ENCODE measurements at regions not wholly inside any gene's neighbourhood (a gene's known extent, or its start where the extent isn't known, plus 50 kb on each side); places are given as distances from the start of the nearest gene placed in this dataset.
"Not testable (repeated sequence)": the region's sequence is repeated elsewhere in the genome, so short reads cannot be mapped to it uniquely, and the experiment has no call there.

- H3K4me3 Mint-ChIP-seq; H3K4me1 ChIP-seq (ENCODE audit: control insufficient read depth in 2 of 2, insufficient read depth in 2 of 2, low read length in 2 of 2); H3K27ac Mint-ChIP-seq; H3K27me3 Mint-ChIP-seq; H3K4me2 ChIP-seq (replicated peaks; ENCODE audit: low read depth, low read length, poor library complexity, severe bottlenecking); H3K9me3 Mint-ChIP-seq (ENCODE audit: insufficient read depth); H3K36me3 ChIP-seq (replicated peaks in 1 of 2; ENCODE audit: control extremely low read depth in 1 of 2, control insufficient read depth in 1 of 2, extremely low read depth in 1 of 2, insufficient read depth in 2 of 2, low read length in 1 of 2); H3K79me2 ChIP-seq (ENCODE audit: control insufficient read depth, insufficient read depth, low read length); H3K4me3 ChIP-seq (ENCODE audit: control extremely low read depth in 1 of 5, extremely low read depth in 1 of 5, insufficient read depth in 1 of 5, low read depth in 2 of 5, low read length in 4 of 5); H3K4me1 Mint-ChIP-seq; H3K27ac ChIP-seq (ENCODE audit: low read length in 2 of 2); H3K9ac ChIP-seq (ENCODE audit: low read length); H3K27me3 ChIP-seq (replicated peaks in 1 of 4; ENCODE audit: control extremely low read depth in 1 of 4, control insufficient read depth in 3 of 4, insufficient read depth in 4 of 4, low read length in 3 of 4); DNase-seq; intact Hi-C loops (cut with micrococcal nuclease); H2AFZ ChIP-seq (ENCODE audit: insufficient read depth, low read depth, low read length, poor library complexity, severe bottlenecking); POLR2A ChIA-PET; ATAC-seq (ENCODE audit: low read depth); H3K9me3 ChIP-seq (ENCODE audit: control extremely low read depth in 1 of 3, control insufficient read depth in 2 of 3, insufficient read depth in 1 of 3, low read length in 2 of 3); CTCF ChIA-PET; H4K20me1 ChIP-seq (ENCODE audit: control insufficient read depth, insufficient read depth, low read length, poor library complexity, severe bottlenecking): not testable (repeated sequence)
- WGBS (ENCODE audit: insufficient coverage) = 100% methylated on average over 1 of the region's 3 CpGs
Observed at GRCh38 chrX:132302687-132303086, 83.4 kb upstream of the RAP2C start.

- Mint-ChIP-seq H3K9me3 (ENCODE audit: insufficient read depth) (no peaks in the 10 kb centered on the region), H3K27ac (no peak overlapping the region), H3K4me3 (no peak overlapping the region), H3K27me3 (no peaks in the 10 kb centered on the region), H3K4me1 (no peaks in the 10 kb centered on the region)
- Histone ChIP-seq H3K27ac (ENCODE audit: low read length in 2 of 2) (no peak overlapping the region), H2AFZ (ENCODE audit: insufficient read depth, low read depth, low read length, poor library complexity, severe bottlenecking) (no peak overlapping the region), H3K36me3 (replicated peaks in 1 of 2; ENCODE audit: control extremely low read depth in 1 of 2, control insufficient read depth in 1 of 2, extremely low read depth in 1 of 2, insufficient read depth in 2 of 2, low read length in 1 of 2) (no peaks in the 10 kb centered on the region), H3K79me2 (ENCODE audit: control insufficient read depth, insufficient read depth, low read length) (no peaks in the 10 kb centered on the region), H3K9ac (ENCODE audit: low read length) (no peak overlapping the region), H3K27me3 (replicated peaks in 1 of 4; ENCODE audit: control extremely low read depth in 1 of 4, control insufficient read depth in 3 of 4, insufficient read depth in 4 of 4, low read length in 3 of 4) (no peaks in the 10 kb centered on the region), H3K4me2 (replicated peaks; ENCODE audit: low read depth, low read length, poor library complexity, severe bottlenecking) (no peak overlapping the region), H3K4me1 (ENCODE audit: control insufficient read depth in 2 of 2, insufficient read depth in 2 of 2, low read length in 2 of 2) (no peaks in the 10 kb centered on the region), H4K20me1 (ENCODE audit: control insufficient read depth, insufficient read depth, low read length, poor library complexity, severe bottlenecking) (no peaks in the 10 kb centered on the region), H3K4me3 (ENCODE audit: control extremely low read depth in 1 of 5, extremely low read depth in 1 of 5, insufficient read depth in 1 of 5, low read depth in 2 of 5, low read length in 4 of 5) (no peak overlapping the region), H3K9me3 (ENCODE audit: control extremely low read depth in 1 of 3, control insufficient read depth in 2 of 3, insufficient read depth in 1 of 3, low read length in 2 of 3) (no peaks in the 10 kb centered on the region)
- TF ChIP-seq, protein P1, sequence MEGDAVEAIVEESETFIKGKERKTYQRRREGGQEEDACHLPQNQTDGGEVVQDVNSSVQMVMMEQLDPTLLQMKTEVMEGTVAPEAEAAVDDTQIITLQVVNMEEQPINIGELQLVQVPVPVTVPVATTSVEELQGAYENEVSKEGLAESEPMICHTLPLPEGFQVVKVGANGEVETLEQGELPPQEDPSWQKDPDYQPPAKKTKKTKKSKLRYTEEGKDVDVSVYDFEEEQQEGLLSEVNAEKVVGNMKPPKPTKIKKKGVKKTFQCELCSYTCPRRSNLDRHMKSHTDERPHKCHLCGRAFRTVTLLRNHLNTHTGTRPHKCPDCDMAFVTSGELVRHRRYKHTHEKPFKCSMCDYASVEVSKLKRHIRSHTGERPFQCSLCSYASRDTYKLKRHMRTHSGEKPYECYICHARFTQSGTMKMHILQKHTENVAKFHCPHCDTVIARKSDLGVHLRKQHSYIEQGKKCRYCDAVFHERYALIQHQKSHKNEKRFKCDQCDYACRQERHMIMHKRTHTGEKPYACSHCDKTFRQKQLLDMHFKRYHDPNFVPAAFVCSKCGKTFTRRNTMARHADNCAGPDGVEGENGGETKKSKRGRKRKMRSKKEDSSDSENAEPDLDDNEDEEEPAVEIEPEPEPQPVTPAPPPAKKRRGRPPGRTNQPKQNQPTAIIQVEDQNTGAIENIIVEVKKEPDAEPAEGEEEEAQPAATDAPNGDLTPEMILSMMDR (IDR thresholded peaks at IDR 0.05) = no peak
- TF ChIP-seq EZH2 (IDR thresholded peaks at IDR 0.05; ENCODE audit: borderline replicate concordance, insufficient read depth, low read depth, low read length, poor library complexity, severe bottlenecking) = no peak
- CTCF ChIA-PET = interaction anchor here (2.6 to 3.1 kb wide), 3 partner anchors 69 to 319 kb away, joined by 9 to 83 read pairs (median 13); partner anchors contain the start of gene RAP2C
- DNase-seq (no peak), ATAC-seq (ENCODE audit: low read depth) (no peak)
- no CpG with 5 or more reads among the region's 2 CpGs for WGBS (ENCODE audit: insufficient coverage)
- intact Hi-C loops (cut with micrococcal nuclease) = loop anchor here (5.0 kb wide), 1 partner anchor 443 kb away; no protein-coding TSS in a partner anchor
- POLR2A ChIA-PET = no interaction called here
Observed at GRCh38 chrX:132294776-132295495, 75.7 kb upstream of the RAP2C start.

Data from B cell (primary cell).